Kidney (tissue), 13 donors: ENCODE measurements at regions not wholly inside any gene's neighbourhood (a gene's known extent, or its start where the extent isn't known, plus 50 kb on each side); places are given as distances from the start of the nearest gene placed in this dataset.

Source experiments
- DNase-seq, 5 donors: peaks; one replicate each; pipeline ENCODE4 v3.0.0-alpha.2; 2013 to 2020
- FAIRE-seq: peaks from 2 replicates; lab custom pipeline; 2012; peaks lifted over from hg19 to GRCh38; lab: Jason Lieb, UNC
- H3K27ac ChIP-seq, 2 donors: one replicate each; pipeline ENCODE4 v1.7.0; 2013; ENCODE audit warnings: low read depth in 2 of 2, low read length in 2 of 2, inconsistent platforms in 1 of 2
- H3K27me3 ChIP-seq: one replicate; pipeline ENCODE4 v1.7.1; 2013; ENCODE audit warnings: low read length, inconsistent platforms; ENCODE audit not compliant: control insufficient read depth, insufficient read depth
- H3K36me3 ChIP-seq, 3 donors: one replicate each; pipeline versions ENCODE4 v1.7.0 to v1.7.1; 2013; ENCODE audit warnings: low read length in 3 of 3, control low read depth in 1 of 3, inconsistent platforms in 1 of 3; ENCODE audit not compliant: insufficient read depth in 3 of 3, control insufficient read depth in 2 of 3
- H3K4me1 ChIP-seq, 3 donors: one replicate each; pipeline versions ENCODE4 v1.7.0 to v1.7.1; 2013; ENCODE audit warnings: low read length in 3 of 3, inconsistent platforms in 1 of 3, low read depth in 1 of 3; ENCODE audit not compliant: control insufficient read depth in 2 of 3, insufficient read depth in 2 of 3
- H3K4me3 ChIP-seq, 3 donors: one replicate each; pipeline versions ENCODE4 v1.7.0 to v1.8.1; 2013; ENCODE audit warnings: low read length in 3 of 3, control low read depth in 1 of 3, inconsistent platforms in 1 of 3
- H3K9ac ChIP-seq, 3 donors: one replicate each; pipeline versions ENCODE4 v1.7.0 to v1.7.1; 2013; ENCODE audit warnings: low read length in 3 of 3, control low read depth in 1 of 3, inconsistent platforms in 1 of 3
- H3K9me3 ChIP-seq, 3 donors: one replicate each; pipeline versions ENCODE4 v1.7.0 to v1.7.1; 2013; ENCODE audit warnings: low read length in 3 of 3, control low read depth in 1 of 3, inconsistent platforms in 1 of 3; ENCODE audit not compliant: control insufficient read depth in 2 of 3, insufficient read depth in 1 of 3
- CTCF ChIP-seq: IDR thresholded peaks from 3 replicates; pipeline ENCODE4 v1.5.1; 2012; ENCODE audit warnings: mild to moderate bottlenecking, moderate library complexity, borderline replicate concordance; ENCODE audit not compliant: insufficient read depth; ENCODE audit errors: extremely low read depth
- intact Hi-C: fragments of 100-400 bp; cut with DNase I; formaldehyde crosslinking; loops from one replicate; pipeline ENCODE4 v1.11.1; 2022
- donor health status: control.
- donor health status: control.
- donor health status: control.
- donor health status: control.
- donor health status: control.
- donor health status: DM: yes; HTN: yes; CAD: no.
- donor health status: Normal renal cell carcinoma (clear cell type).

GRCh38 chr2:173606619-173607248, 252.1 kb downstream of the CDCA7 start:
- intact Hi-C loops, result no loop called here
- no peak overlapping the region for H3K4me3 ChIP-seq
- H3K4me1 ChIP-seq, result no peaks in the 10 kb centered on the region
- no peak for TF ChIP-seq CTCF
- DNase-seq (no peak), FAIRE-seq (no peak)
- H3K27ac ChIP-seq, result no peak overlapping the region
- no peaks in the 10 kb centered on the region for H3K27me3 ChIP-seq
- no peaks in the 10 kb centered on the region for H3K9me3 ChIP-seq
- H3K36me3 ChIP-seq, result no peaks in the 10 kb centered on the region
- no peak overlapping the region for H3K9ac ChIP-seq

GRCh38 chr2:173607606-173608311, 253.1 kb downstream of the CDCA7 start:
- Histone ChIP-seq H3K27me3 (no peaks in the 10 kb centered on the region), H3K4me3 (no peak overlapping the region), H3K9me3 (no peaks in the 10 kb centered on the region), H3K36me3 (no peaks in the 10 kb centered on the region), H3K9ac (no peak overlapping the region), H3K4me1 (no peaks in the 10 kb centered on the region), H3K27ac (no peak overlapping the region)
- DNase-seq (peak in 4 of 5 donors; percentile 52 to 76 (median 56)), FAIRE-seq (no peak)
- intact Hi-C loops, result no loop called here
- no peak for TF ChIP-seq CTCF

- no peak for TF ChIP-seq CTCF
These were observed 256.4 kb downstream of the CDCA7 start for GRCh38 chr2:173611121-173611520.

More at GRCh38 chr2:173611121-173611520, 256.4 kb downstream of the CDCA7 start:
- no peak for FAIRE-seq
- Histone ChIP-seq H3K27ac (no peak overlapping the region), H3K4me1 (no peaks in the 10 kb centered on the region), H3K27me3 (no peaks in the 10 kb centered on the region), H3K4me3 (no peak overlapping the region), H3K9me3 (no peaks in the 10 kb centered on the region), H3K36me3 (no peaks in the 10 kb centered on the region), H3K9ac (no peak overlapping the region)
- DNase-seq, result no peak
- intact Hi-C loops, result no loop called here
